ENCODE measurements at regions not wholly inside any gene's neighbourhood (a gene's known extent, or its start where the extent isn't known, plus 50 kb on each side); places are given as distances from the start of the nearest gene placed in this dataset.

GRCh38 chr10:90421874-90422273, 436.0 kb downstream of the HTR7 start:
- no peak for TF ChIP-seq CTCF (IDR thresholded peaks at IDR 0.05; ENCODE audit: borderline replicate concordance, extremely low read depth, insufficient read depth)
- H3K36me3 ChIP-seq (ENCODE audit: control insufficient read depth in 2 of 3, insufficient read depth in 3 of 3, low read length in 3 of 3): no peaks in the 10 kb centered on the region
- H3K4me1 ChIP-seq (ENCODE audit: control insufficient read depth in 2 of 3, insufficient read depth in 2 of 3, low read depth in 1 of 3, low read length in 3 of 3): no peaks in the 10 kb centered on the region
- no peaks in the 10 kb centered on the region for H3K9me3 ChIP-seq (ENCODE audit: control insufficient read depth in 2 of 3, insufficient read depth in 1 of 3, low read length in 3 of 3)
- intact Hi-C loops (cut with DNase I): no loop called here
- H3K27ac ChIP-seq (ENCODE audit: low read depth in 2 of 2, low read length in 2 of 2): no peak overlapping the region
- H3K9ac ChIP-seq (ENCODE audit: low read length in 3 of 3): no peak overlapping the region
- no peak overlapping the region for H3K4me3 ChIP-seq (ENCODE audit: low read length in 3 of 3)
- FAIRE-seq (no peak), DNase-seq (no peak)
- H3K27me3 ChIP-seq (ENCODE audit: control insufficient read depth, insufficient read depth, low read length): no peaks in the 10 kb centered on the region

GRCh38 chr10:90424730-90425129, 433.1 kb downstream of the HTR7 start:
- H3K4me1 ChIP-seq (ENCODE audit: control insufficient read depth in 2 of 3, insufficient read depth in 2 of 3, low read depth in 1 of 3, low read length in 3 of 3): no peaks in the 10 kb centered on the region
- no peak for FAIRE-seq

GRCh38 chr10:90430186-90430585, 427.7 kb downstream of the HTR7 start:
- DNase-seq (no peak), FAIRE-seq (no peak)
- no peak overlapping the region for H3K27ac ChIP-seq (ENCODE audit: low read depth in 2 of 2, low read length in 2 of 2)
- H3K27me3 ChIP-seq (ENCODE audit: control insufficient read depth, insufficient read depth, low read length): no peaks in the 10 kb centered on the region
- no peak overlapping the region for H3K4me3 ChIP-seq (ENCODE audit: low read length in 3 of 3)
- H3K36me3 ChIP-seq (ENCODE audit: control insufficient read depth in 2 of 3, insufficient read depth in 3 of 3, low read length in 3 of 3): no peaks in the 10 kb centered on the region
- H3K9me3 ChIP-seq (ENCODE audit: control insufficient read depth in 2 of 3, insufficient read depth in 1 of 3, low read length in 3 of 3): no peaks in the 10 kb centered on the region
- no peaks in the 10 kb centered on the region for H3K4me1 ChIP-seq (ENCODE audit: control insufficient read depth in 2 of 3, insufficient read depth in 2 of 3, low read depth in 1 of 3, low read length in 3 of 3)
- no peak overlapping the region for H3K9ac ChIP-seq (ENCODE audit: low read length in 3 of 3)
- TF ChIP-seq CTCF (IDR thresholded peaks at IDR 0.05; ENCODE audit: borderline replicate concordance, extremely low read depth, insufficient read depth): no peak
- intact Hi-C loops (cut with DNase I): no loop called here

More at GRCh38 chr10:90424730-90425129, 433.1 kb downstream of the HTR7 start:
- DNase-seq: no peak
- no peaks in the 10 kb centered on the region for H3K36me3 ChIP-seq (ENCODE audit: control insufficient read depth in 2 of 3, insufficient read depth in 3 of 3, low read length in 3 of 3)
- TF ChIP-seq CTCF (IDR thresholded peaks at IDR 0.05; ENCODE audit: borderline replicate concordance, extremely low read depth, insufficient read depth): no peak
- H3K27ac ChIP-seq (ENCODE audit: low read depth in 2 of 2, low read length in 2 of 2): no peak overlapping the region
- H3K27me3 ChIP-seq (ENCODE audit: control insufficient read depth, insufficient read depth, low read length): no peaks in the 10 kb centered on the region
- no peaks in the 10 kb centered on the region for H3K9me3 ChIP-seq (ENCODE audit: control insufficient read depth in 2 of 3, insufficient read depth in 1 of 3, low read length in 3 of 3)
- no peak overlapping the region for H3K9ac ChIP-seq (ENCODE audit: low read length in 3 of 3)
- H3K4me3 ChIP-seq (ENCODE audit: low read length in 3 of 3): no peak overlapping the region
- intact Hi-C loops (cut with DNase I): no loop called here

GRCh38 chr10:90432866-90433265, 425.0 kb downstream of the HTR7 start:
- H3K9me3 ChIP-seq (ENCODE audit: control insufficient read depth in 2 of 3, insufficient read depth in 1 of 3, low read length in 3 of 3): no peaks in the 10 kb centered on the region
- no peaks in the 10 kb centered on the region for H3K27me3 ChIP-seq (ENCODE audit: control insufficient read depth, insufficient read depth, low read length)
- intact Hi-C loops (cut with DNase I): no loop called here
- no peaks in the 10 kb centered on the region for H3K4me1 ChIP-seq (ENCODE audit: control insufficient read depth in 2 of 3, insufficient read depth in 2 of 3, low read depth in 1 of 3, low read length in 3 of 3)
- no peak overlapping the region for H3K27ac ChIP-seq (ENCODE audit: low read depth in 2 of 2, low read length in 2 of 2)
- no peak overlapping the region for H3K9ac ChIP-seq (ENCODE audit: low read length in 3 of 3)
- DNase-seq (peak in 2 of 5 donors; percentile 78 to 82), FAIRE-seq (no peak)
- no peak for TF ChIP-seq CTCF (IDR thresholded peaks at IDR 0.05; ENCODE audit: borderline replicate concordance, extremely low read depth, insufficient read depth)
- no peaks in the 10 kb centered on the region for H3K36me3 ChIP-seq (ENCODE audit: control insufficient read depth in 2 of 3, insufficient read depth in 3 of 3, low read length in 3 of 3)
- no peak overlapping the region for H3K4me3 ChIP-seq (ENCODE audit: low read length in 3 of 3)

Measured in kidney (tissue), 13 donors.